Peyer's patch (tissue), 4 donors: ENCODE measurements at regions not wholly inside any gene's neighbourhood (a gene's known extent, or its start where the extent isn't known, plus 50 kb on each side); places are given as distances from the start of the nearest gene placed in this dataset.

Experiments used
- CTCF ChIP-seq, 6 experiments: fragments of 450-650 bp in 4 of 6; fragments of 200-600 bp in 2 of 6; sonication (generic) in 1 of 6; IDR thresholded peaks; one replicate each; pipeline ENCODE4 v1.5.1; 2017 to 2019; ENCODE audit warnings: antibody characterized with exemption in 6 of 6, mild to moderate bottlenecking in 3 of 6, moderate library complexity in 1 of 6
- POLR2A ChIP-seq, 2 donors: fragments of 450-650 bp; IDR thresholded peaks; one replicate each; pipeline ENCODE4 v1.5.1; 2017; ENCODE audit warnings: antibody characterized with exemption in 2 of 2, mild to moderate bottlenecking in 2 of 2, moderate library complexity in 2 of 2

GRCh38 chr14:84575681-84576080 is 954.3 kb upstream of the FLRT2 start:
- TF ChIP-seq CTCF (IDR thresholded peaks at IDR 0.05): no peak
- TF ChIP-seq POLR2A (IDR thresholded peaks at IDR 0.05): no peak
